ENCODE measurements at regions not wholly inside any gene's neighbourhood (a gene's known extent, or its start where the extent isn't known, plus 50 kb on each side); places are given as distances from the start of the nearest gene placed in this dataset.

DNA sequence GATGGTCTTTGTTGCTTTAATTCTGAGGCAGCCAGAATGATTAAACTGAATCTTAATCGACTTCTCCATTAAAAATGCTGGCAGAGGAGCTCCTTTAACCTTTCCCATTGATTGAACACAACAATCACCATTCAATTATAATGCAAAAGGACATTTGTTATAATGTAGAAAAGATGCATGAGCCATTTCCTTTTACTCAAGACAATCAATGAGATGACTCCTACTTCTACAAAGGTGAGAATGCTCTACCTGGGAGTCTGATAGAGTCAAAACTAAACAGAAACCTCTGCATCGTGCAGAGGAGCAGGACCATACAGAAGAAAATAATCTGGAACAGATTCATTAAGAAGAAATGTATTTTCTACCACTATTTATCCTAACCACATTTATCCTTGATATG is 253.6 kb upstream of the DACH1 start:
- no peak for DNase-seq (ENCODE audit: low read depth in 2 of 2)

DNA sequence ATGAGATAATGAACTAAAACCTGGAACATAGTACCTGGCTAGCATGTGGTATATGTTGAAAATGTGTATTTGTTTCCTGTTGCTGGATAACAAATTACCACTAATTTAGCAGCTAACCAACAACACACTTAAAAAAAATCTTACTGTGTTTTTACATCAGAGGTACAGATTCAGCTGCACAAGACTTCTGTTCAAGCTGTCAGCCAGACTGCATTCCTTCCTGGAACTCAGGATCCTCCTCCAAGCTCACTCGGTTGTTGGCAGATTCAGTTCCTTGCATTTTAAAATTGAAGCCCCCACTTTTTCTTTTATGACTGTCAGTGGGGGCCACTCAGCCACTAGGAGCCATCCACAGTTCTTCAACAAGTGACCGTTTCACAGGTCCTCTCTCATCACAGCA is 246.9 kb upstream of the DACH1 start:
- DNase-seq (ENCODE audit: low read depth in 2 of 2) = no peak

DNA sequence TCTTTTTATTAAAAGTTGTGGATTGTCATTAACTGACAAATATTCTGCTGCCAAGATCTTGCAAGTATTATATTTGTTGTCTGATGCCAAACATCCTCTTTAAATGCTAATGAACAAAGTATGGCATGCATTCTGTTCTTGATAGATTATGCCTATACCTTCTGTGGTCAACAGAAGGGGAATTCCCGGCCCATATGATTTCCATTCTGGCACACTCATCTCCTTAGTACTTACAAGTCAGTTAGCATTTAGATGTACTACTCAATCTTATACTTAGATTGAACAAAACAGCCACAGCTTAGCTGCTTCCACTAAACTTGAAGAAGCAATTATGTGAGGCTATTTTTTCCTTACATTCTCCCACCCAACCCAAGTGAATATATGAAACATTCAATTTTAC is 246.1 kb upstream of the DACH1 start:
- no peak for DNase-seq (ENCODE audit: low read depth in 2 of 2)

GRCh38 chr13:72112216-72112615 is 245.2 kb upstream of the DACH1 start:
- DNase-seq (ENCODE audit: low read depth in 2 of 2) = no peak

DNA sequence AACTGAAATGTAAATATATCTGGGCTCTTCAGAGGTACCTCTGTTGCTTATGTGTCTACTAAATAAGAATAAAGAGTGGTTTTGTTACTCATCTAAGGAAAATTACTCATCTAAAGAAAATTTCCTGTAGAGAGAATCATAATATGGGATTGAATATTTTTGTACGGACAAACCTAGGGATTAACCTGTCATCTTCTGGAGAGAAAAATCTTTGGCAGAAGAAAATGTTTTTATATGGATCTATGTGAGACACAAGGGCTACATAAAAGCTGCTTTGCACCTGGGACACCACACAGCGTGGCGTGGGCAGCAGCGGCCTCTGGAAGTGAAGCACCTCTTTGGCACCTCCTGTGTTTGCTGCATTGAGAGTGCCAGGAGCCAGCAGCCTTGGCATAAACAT is 242.9 kb upstream of the DACH1 start:
- DNase-seq (ENCODE audit: low read depth in 2 of 2) = no peak

- DNase-seq (ENCODE audit: low read depth in 2 of 2) = no peak
These were observed 237.7 kb upstream of the DACH1 start for GRCh38 chr13:72104656-72105180.

GRCh38 chr13:72101768-72102400 is 234.9 kb upstream of the DACH1 start:
- DNase-seq (ENCODE audit: low read depth in 2 of 2) = no peak

GRCh38 chr13:72100339-72100738 is 233.3 kb upstream of the DACH1 start:
- DNase-seq (ENCODE audit: low read depth in 2 of 2) = no peak

DNA sequence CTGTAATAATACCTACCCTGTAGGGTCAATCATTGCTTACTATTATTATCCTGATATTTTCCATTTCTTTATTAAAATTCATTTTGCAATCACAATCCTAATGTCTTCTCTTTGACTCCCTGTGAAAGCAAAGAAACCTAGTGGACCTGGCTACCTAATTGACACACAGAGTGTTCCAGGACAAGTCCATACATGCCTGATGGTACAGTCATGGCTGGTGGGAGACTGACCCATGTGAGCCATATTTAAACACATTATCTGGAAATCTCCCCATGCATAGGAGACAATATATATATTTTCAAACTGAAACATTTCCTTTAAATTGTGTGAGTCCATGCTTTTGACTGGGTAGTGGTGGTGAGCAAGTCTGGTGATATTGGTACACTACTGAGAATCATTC is 230.6 kb upstream of the DACH1 start:
- DNase-seq (ENCODE audit: low read depth in 2 of 2) = no peak

DNA sequence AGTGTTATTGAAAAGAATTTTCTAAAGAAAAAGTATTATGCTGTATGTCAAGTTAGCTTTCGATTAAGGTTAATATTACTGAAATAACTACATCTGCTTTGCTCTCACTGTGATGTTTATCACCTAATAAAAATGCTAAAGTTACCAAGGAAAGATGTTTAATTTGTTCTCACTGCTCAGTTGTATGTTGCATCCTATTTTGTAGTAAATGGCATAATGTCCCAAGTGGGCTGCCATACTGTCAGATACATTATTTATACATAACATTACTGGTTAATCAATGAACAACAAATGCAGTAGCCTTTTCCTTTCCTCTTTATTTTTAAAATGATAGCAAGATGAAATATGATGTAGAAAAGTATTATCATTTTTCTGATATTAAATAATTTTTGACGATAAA is 226.3 kb upstream of the DACH1 start:
- no peak for DNase-seq (ENCODE audit: low read depth in 2 of 2)

GRCh38 chr13:72074663-72075062 is 207.7 kb upstream of the DACH1 start:
- peak in 1 of 2 experiments; percentile 4 for DNase-seq (ENCODE audit: low read depth in 2 of 2)

GRCh38 chr13:72072261-72072660 is 205.3 kb upstream of the DACH1 start:
- no peak for DNase-seq (ENCODE audit: low read depth in 2 of 2)

DNA sequence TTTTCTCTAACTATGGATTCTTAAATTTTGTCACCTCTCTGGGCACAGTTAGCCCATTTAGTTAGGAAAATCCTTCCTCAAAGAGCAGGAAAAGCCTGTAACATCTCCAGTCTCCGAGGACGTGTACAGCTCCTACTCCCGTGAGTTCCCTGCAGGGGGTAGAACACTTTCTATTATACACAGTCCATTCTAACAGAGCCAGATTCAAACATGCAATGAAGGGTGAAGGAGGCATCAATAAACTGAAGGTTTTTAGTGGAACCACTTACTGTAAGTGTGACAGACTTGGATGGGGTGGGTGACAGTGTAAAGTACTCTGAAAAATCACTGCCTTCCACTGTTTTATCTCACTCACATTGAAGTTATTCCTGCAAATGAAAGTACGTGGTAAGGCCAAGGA is 204.7 kb upstream of the DACH1 start:
- no peak for DNase-seq (ENCODE audit: low read depth in 2 of 2)

DNA sequence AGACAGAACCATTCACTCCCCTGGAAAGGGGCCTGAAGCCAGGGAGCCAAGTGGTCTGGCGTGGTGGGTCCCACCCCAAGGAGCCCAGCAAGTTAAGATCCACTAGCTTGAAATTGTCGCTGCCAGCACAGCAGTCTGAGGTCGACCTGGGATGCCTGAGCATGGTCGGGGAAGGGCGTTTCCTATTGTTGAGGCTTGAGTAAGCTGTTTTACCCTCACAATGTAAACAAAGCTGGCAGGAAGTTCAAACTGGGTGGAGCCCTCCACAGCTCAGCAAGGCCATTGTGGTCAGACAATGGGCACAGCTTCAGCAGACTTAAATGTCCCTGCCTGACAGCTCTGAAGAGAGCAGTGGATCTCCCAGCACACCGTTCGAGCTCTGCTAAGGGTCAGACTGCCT is 195.6 kb upstream of the DACH1 start:
- no peak for DNase-seq (ENCODE audit: low read depth in 2 of 2)

DNA sequence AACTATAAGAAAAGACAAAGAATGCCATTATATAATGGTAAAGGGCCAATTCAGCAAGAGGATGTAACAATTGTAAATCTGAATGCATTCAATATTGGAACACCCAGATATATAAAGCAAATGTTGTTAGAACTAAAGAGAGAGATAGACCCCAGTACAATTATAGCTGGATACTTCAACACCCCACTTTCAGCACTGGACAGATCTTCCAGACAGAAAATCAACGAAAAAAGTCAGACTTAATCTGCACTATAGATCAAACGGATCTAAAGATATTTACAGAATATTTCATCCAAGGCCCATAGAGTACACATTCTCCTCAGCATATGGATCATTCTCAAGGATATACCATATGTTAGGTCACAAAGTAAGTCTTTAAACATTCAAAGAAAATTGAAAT is 194.6 kb upstream of the DACH1 start:
- DNase-seq (ENCODE audit: low read depth in 2 of 2) = no peak

DNA sequence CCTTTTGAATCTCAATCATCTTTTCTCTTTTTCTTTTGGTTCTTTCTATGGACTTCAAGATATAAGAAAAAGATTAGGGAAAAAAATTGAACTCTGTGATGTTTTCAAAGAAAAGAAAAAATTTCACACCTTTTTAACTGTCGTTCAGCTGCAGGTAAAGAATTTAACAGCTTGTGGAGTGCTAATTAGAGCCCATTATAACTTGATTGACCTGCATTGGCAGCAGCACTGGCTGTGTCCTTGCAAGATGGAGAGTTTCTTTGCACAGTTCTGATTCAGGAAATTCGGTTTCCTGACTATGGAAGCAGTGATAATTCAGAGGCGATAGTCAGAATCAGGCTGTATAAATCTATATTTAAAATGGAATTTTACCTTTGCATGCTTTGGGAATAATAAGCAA is 183.2 kb upstream of the DACH1 start:
- DNase-seq (ENCODE audit: low read depth in 2 of 2) = no peak

- DNase-seq (ENCODE audit: low read depth in 2 of 2) = no peak
These were observed 176.4 kb upstream of the DACH1 start for GRCh38 chr13:72043366-72043765.

GRCh38 chr13:72041165-72041564 is 174.2 kb upstream of the DACH1 start:
- no peak for DNase-seq (ENCODE audit: low read depth in 2 of 2)

DNA sequence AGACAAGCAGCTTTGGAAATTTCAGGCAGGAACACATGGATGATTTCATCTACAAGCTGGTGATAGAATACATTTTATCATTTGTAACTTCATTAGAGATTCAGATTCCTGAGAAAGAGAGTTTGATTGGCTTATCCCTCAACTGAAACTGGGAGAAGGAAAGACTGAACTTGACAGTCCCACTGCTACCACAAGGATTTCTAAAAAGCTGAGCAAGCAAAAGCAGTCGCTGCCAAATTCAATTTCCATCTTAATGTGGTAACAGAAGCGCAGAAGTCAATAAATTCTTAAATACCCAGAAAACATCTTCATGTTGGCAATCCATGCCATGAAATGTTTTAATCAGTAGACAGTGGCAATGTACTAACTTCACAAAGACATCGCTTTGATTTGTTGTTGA is 172.1 kb upstream of the DACH1 start:
- DNase-seq (ENCODE audit: low read depth in 2 of 2) = no peak

DNA sequence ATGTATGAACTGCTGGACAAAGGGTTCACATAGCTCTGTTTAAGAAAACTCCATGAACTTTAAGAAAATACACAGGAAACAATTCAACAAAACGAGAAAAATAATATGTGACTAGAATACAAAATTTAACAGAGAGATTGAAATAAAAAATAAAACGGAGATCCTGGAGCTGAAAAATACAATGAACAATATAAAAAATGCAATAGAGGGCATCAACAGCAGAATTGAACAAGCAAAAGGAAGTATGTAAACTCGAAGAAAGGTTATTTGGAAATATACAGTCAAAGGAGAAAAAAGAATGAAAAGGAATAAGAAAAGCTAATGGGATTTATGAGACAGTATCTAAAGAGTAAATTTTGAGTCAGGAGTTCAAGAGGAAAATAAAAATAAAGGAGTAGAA is 163.0 kb upstream of the DACH1 start:
- DNase-seq (ENCODE audit: low read depth in 2 of 2) = no peak

DNA sequence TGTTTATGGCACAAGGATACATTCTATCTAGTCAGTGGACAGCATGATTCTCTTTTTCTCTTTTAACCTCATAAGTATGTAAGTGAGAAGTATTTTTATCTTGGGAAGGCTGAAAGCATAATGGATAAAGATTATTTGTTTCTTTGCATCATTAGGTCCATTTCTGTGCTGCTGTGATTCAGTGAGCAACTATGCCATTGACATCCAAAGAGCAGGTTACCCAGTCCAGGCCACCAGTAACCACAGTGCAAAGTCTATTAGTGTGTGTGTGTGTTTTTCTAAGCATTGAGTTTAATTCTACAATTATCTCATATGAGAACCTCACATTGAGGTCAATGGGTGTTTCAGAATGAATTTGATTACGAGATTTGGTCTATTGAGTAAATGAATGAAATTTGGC is 158.8 kb upstream of the DACH1 start:
- DNase-seq (ENCODE audit: low read depth in 2 of 2) = no peak

- DNase-seq (ENCODE audit: low read depth in 2 of 2) = no peak
These were observed 156.9 kb upstream of the DACH1 start for GRCh38 chr13:72023895-72024294.

DNA sequence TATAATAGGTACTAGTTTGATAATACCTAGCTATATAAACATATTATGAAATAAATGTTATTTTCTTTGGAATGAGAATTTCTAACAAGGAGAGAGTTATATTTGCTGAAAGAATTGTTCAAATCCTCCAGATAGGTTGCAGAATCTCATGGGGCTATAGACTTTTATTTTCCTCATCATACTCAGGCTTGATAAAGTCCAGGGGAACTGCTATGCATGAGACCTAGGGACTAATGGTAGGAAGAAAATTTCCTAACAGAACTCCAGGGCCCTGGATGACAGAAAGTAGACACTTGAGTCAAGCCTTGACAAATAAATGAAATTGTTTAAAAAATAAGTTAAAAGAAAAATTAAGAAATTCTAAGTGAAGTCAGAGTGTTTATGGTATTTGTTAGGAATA is 138.5 kb upstream of the DACH1 start:
- DNase-seq (ENCODE audit: low read depth in 2 of 2) = no peak

GRCh38 chr13:72004784-72005374 is 137.9 kb upstream of the DACH1 start:
- peak; percentile 20 to 21 for DNase-seq (ENCODE audit: low read depth in 2 of 2)

Measured in fibroblast of skin of left quadriceps (primary cell).